PC-9 (cell line): ENCODE measurements at regions not wholly inside any gene's neighbourhood (a gene's known extent, or its start where the extent isn't known, plus 50 kb on each side); places are given as distances from the start of the nearest gene placed in this dataset.

Experiments used
- EZH2 ChIP-seq: fragments of 200-600 bp; sonication (generic); IDR thresholded peaks from 2 replicates; pipeline ENCODE4 v1.8.0; 2017; ENCODE audit warnings: antibody characterized with exemption, low read depth
- TF ChIP-seq, protein P1 (sequence below): fragments of 200-600 bp; sonication (generic); conservative IDR thresholded peaks from 2 replicates; pipeline ENCODE4 v1.6.1; 2017; ENCODE audit warnings: mixed run types, antibody characterized with exemption, mild to moderate bottlenecking, moderate library complexity

DNA sequence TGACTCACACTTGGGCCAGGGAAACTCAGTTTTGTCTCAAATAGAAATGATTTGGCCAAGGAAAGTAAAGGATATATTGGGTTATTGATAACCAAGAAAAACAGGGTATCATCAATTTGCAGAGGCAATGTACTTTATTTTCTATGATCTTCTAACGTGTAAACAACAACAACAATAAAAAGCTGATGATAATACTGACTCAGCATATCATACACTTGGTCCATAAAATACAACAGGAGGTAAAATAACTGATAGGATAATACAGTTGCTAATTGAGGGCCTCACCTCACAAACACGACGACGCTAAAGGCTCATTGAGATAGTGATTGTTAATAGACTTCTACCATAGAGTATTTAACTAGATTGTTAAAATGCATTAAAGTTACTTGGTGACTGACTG lies 774.0 kb upstream of the NOVA1 start:
- TF ChIP-seq, protein P1, sequence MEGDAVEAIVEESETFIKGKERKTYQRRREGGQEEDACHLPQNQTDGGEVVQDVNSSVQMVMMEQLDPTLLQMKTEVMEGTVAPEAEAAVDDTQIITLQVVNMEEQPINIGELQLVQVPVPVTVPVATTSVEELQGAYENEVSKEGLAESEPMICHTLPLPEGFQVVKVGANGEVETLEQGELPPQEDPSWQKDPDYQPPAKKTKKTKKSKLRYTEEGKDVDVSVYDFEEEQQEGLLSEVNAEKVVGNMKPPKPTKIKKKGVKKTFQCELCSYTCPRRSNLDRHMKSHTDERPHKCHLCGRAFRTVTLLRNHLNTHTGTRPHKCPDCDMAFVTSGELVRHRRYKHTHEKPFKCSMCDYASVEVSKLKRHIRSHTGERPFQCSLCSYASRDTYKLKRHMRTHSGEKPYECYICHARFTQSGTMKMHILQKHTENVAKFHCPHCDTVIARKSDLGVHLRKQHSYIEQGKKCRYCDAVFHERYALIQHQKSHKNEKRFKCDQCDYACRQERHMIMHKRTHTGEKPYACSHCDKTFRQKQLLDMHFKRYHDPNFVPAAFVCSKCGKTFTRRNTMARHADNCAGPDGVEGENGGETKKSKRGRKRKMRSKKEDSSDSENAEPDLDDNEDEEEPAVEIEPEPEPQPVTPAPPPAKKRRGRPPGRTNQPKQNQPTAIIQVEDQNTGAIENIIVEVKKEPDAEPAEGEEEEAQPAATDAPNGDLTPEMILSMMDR = no peak
- no peak for TF ChIP-seq EZH2
